GM12872 (cell line): ENCODE measurements at regions not wholly inside any gene's neighbourhood (a gene's known extent, or its start where the extent isn't known, plus 50 kb on each side); places are given as distances from the start of the nearest gene placed in this dataset.

Experiments used
- TF ChIP-seq, protein P1 (sequence below): IDR thresholded peaks from 3 replicates; pipeline ENCODE4 v1.5.1; 2011; ENCODE audit warnings: low read depth, mild to moderate bottlenecking, low read length, moderate library complexity; ENCODE audit not compliant: insufficient read depth

DNA sequence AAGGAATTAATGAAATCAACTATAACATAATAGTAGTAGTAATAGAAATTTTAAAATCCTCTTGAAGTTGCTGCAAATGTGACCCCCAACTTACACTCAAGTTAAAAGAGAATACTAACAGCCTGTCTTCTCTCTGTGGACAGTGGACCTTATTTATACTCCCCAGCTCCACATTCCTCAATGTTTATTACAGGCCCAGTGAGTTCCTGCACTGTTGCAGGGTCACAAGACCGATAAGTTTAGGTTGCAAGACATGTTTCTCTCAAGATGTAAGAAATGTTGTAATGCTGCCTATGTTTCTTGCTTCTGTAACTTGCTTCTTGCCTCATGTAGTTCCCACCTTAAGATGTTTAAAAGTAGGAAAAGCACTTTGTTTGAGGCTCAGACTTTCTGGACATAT is 888.1 kb downstream of the PDCD6IP start:
- TF ChIP-seq, protein P1, sequence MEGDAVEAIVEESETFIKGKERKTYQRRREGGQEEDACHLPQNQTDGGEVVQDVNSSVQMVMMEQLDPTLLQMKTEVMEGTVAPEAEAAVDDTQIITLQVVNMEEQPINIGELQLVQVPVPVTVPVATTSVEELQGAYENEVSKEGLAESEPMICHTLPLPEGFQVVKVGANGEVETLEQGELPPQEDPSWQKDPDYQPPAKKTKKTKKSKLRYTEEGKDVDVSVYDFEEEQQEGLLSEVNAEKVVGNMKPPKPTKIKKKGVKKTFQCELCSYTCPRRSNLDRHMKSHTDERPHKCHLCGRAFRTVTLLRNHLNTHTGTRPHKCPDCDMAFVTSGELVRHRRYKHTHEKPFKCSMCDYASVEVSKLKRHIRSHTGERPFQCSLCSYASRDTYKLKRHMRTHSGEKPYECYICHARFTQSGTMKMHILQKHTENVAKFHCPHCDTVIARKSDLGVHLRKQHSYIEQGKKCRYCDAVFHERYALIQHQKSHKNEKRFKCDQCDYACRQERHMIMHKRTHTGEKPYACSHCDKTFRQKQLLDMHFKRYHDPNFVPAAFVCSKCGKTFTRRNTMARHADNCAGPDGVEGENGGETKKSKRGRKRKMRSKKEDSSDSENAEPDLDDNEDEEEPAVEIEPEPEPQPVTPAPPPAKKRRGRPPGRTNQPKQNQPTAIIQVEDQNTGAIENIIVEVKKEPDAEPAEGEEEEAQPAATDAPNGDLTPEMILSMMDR = no peak

DNA sequence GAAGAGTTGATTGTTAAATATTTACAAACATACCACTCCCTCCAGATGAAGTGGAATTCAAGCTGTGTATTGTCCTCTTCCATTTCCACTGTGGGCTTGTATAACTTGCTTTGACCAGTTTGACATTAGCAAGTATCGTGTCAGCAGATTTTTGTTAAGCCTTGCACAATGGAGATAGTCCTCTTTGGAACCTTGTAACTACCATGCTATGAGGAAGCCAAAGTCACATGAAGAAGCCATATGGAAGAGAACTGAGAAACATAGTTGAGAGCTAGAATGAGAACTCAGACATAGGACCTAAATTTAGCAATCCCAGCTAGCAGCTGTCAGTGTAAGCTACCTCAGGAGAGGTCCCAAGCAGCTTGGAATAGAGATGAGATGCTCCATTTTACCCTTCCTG is 889.2 kb downstream of the PDCD6IP start:
- TF ChIP-seq, protein P1 = no peak

DNA sequence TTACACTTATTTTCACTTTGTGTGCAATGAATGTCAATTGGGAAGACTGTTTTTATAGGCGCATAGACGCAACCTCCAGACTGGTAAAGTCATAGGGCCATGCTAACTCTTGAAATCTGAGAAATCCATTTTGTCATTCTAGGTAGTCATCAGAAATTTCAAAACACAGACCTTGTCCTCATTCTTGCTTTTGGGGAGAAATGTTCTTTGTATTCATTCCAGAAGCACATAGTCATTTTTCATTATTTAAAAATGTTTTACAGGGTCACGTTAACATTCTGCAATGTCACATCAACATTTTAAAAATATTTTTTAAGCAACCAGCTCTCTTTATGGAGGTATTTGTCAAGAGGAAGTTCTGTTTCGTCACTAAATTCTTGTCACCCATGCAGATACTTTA is 898.4 kb downstream of the PDCD6IP start:
- TF ChIP-seq, protein P1 = no peak

DNA sequence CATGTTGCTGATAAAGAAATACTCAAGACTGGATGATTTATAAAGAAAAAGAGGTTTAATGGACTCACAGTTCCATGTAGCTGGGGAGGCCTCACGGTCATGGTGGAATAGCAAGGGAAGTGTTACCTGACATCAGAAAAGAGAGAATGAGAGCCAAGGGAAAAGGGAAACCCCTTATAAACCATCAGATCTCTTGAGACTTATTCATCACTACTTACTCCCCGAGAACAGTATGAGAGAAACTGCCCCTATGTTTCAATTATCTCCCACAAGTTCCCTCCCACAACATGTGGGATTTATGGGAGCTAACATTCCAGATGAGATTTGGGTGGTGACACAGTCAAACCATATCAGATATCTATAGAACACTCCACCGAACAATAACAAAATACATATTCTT is 904.6 kb downstream of the PDCD6IP start:
- TF ChIP-seq, protein P1 = no peak

DNA sequence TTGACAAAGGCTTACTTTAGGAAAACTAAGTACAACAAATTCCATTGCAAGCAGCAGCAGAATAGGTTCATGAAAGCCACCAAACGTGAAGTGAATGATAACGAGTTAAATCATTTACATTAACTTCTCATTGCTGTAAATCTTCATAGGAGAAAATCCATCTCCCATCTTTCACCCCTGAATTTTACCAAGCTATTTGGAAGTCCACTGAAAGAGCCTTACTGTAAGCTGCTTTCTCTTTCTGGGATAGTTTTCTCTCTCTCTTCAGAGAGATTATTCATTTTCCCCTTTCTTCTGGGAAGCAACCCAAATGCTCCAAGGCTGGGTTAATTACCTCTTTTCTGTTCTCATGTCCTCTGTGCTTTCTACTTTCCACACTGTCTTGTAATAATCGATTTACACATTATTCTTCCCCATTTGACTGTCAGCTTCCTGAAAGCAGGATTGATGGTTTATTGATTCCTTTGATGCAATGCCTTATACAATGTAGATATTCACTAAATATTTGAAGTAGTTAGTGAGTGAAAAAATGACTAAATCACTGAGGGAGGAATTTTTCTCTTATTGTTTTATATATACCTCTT is 914.3 kb upstream of the ARPP21 start:
- TF ChIP-seq, protein P1 = no peak

DNA sequence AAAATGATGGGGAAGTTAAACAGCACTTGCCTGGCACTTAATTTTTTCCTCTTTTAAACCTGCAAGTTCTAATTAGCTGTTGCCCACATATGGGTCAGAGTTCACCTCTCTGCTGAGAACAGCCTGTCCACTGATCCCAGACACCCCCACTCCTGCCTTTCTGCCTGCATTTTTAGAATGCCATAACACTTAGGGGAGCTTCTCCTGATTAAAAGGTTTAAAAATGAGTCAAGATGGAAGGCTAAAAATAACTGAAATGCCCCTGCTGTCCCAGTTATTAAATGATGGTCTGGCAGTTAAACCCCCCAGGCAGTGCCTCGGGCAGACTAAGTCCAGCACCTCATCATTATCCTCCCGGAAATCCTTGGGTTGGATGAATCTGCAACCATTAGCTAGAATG is 913.6 kb upstream of the ARPP21 start:
- TF ChIP-seq, protein P1 = no peak

DNA sequence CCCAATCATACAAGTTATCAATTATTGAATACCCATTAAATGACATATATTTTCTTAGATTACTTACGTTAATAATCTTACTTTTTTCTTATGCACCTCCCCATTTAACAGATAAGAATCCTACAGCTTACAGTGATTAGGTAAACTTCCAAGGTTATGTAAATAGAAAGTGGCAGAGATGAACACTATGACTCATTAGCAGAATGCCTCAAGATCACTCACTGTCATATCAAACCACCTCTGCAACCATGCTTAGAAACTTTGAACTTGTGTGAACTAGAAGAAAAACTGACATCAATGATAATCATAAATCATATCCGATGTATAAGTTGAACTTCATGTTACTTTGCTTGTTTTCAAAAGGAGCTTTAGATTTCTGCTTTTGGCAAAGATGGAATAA is 911.6 kb upstream of the ARPP21 start:
- TF ChIP-seq, protein P1 = no peak
